ENCODE measurements at regions not wholly inside any gene's neighbourhood (a gene's known extent, or its start where the extent isn't known, plus 50 kb on each side); places are given as distances from the start of the nearest gene placed in this dataset.

- TF ChIP-seq CTCF (IDR thresholded peaks at IDR 0.05): no peak
- TF ChIP-seq POLR2A (IDR thresholded peaks at IDR 0.05): no peak
These were observed 213.3 kb upstream of the KCND2 start for GRCh38 chr7:120059641-120060040.

All from heart left ventricle (tissue), 13 donors.